Body of pancreas (tissue), 4 donors: ENCODE measurements at regions not wholly inside any gene's neighbourhood (a gene's known extent, or its start where the extent isn't known, plus 50 kb on each side); places are given as distances from the start of the nearest gene placed in this dataset.

Source experiments
- ATAC-seq: fragments of 150-250 bp; one replicate; pipeline ENCODE4 v1.9.1; 2016
- DNase-seq, 4 donors: peaks; one replicate each; pipeline ENCODE4 v3.0.0-alpha.2; 2019
- H3K27ac ChIP-seq, 4 donors: fragments of 200-600 bp; sonication (generic); 1 replicate in 3 of 4; 2 replicates in 1 of 4; pipeline versions ENCODE4 v1.5.1 to v1.6.1; 2016 to 2019; ENCODE audit warnings: mild to moderate bottlenecking in 1 of 4, mixed read lengths in 1 of 4, moderate library complexity in 1 of 4
- H3K27me3 ChIP-seq, 2 donors: fragments of 200-600 bp; sonication (generic); one replicate each; pipeline ENCODE4 v1.6.0; 2016; ENCODE audit warnings: mild to moderate bottlenecking in 1 of 2
- H3K36me3 ChIP-seq, 2 donors: fragments of 200-600 bp; sonication (generic); replicated peaks in 1 of 2; 2 replicates each; pipeline ENCODE4 v1.5.1; 2016; ENCODE audit warnings: low read depth in 2 of 2; ENCODE audit not compliant: insufficient read depth in 1 of 2
- H3K4me1 ChIP-seq: fragments of 200-600 bp; sonication (generic); one replicate; pipeline ENCODE4 v1.6.0; 2016
- H3K4me3 ChIP-seq, 2 donors: fragments of 200-600 bp; sonication (generic); 1 replicate in 1 of 2; 2 replicates in 1 of 2; pipeline ENCODE4 v1.5.1; 2016 to 2019
- H3K9me3 ChIP-seq, 3 donors: fragments of 200-600 bp; sonication (generic); 1 replicate in 2 of 3; 2 replicates in 1 of 3; pipeline ENCODE4 v1.5.1; 2016
- POLR2A ChIP-seq, 3 donors: fragments of 450-650 bp; IDR thresholded peaks; one replicate each; pipeline ENCODE4 v1.6.1; 2016; ENCODE audit warnings: antibody characterized with exemption in 3 of 3, mild to moderate bottlenecking in 2 of 3
- WGBS, 2 donors: methylation state at CpG; one replicate each; pipeline ENCODE4 v1.1.5; 2017; 5-methylcytosine and 5-hydroxymethylcytosine counted together
- intact Hi-C: fragments of 100-400 bp; cut with DNase I; formaldehyde crosslinking; loops from one replicate; pipeline ENCODE4 v1.15.1; 2023
- TF ChIP-seq, protein P1 (sequence below), 7 experiments: fragments of 450-650 bp in 4 of 7; fragments of 200-600 bp in 3 of 7; sonication (generic) in 3 of 7; IDR thresholded peaks; one replicate each; pipeline ENCODE4 v1.5.1; 2016 to 2019; ENCODE audit warnings: antibody characterized with exemption in 7 of 7

DNA sequence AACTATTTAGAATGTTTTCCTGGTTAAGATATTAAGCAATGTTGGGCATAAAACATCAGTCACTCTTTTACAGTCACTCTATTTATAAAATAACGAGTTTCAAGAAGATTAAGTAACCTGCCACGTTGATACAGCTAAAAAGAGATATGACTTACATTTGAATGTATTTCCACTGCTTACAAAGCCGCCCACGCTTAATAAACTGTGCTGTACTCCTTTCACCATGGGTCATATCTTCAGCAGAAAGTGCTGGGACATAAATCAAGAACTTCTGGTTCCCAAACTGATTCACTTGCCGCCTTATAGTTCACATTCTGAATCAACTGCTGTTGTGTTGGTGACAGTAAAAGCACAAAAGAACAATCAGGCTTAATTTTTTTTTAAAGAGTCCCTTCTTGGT is 666.7 kb downstream of the NCAM2 start:
- Histone ChIP-seq H3K27ac (no peak overlapping the region), H3K9me3 (no peaks in the 10 kb centered on the region), H3K4me1 (no peaks in the 10 kb centered on the region), H3K4me3 (no peak overlapping the region), H3K27me3 (no peaks in the 10 kb centered on the region), H3K36me3 (no peaks in the 10 kb centered on the region)
- ATAC-seq (no peak), DNase-seq (no peak)
- intact Hi-C loops, result no loop called here
- 53 to 55% methylated on average over 5 of the region's 5 CpGs for WGBS, 2 donors
- TF ChIP-seq POLR2A (IDR thresholded peaks at IDR 0.05), result no peak
- TF ChIP-seq, protein P1, sequence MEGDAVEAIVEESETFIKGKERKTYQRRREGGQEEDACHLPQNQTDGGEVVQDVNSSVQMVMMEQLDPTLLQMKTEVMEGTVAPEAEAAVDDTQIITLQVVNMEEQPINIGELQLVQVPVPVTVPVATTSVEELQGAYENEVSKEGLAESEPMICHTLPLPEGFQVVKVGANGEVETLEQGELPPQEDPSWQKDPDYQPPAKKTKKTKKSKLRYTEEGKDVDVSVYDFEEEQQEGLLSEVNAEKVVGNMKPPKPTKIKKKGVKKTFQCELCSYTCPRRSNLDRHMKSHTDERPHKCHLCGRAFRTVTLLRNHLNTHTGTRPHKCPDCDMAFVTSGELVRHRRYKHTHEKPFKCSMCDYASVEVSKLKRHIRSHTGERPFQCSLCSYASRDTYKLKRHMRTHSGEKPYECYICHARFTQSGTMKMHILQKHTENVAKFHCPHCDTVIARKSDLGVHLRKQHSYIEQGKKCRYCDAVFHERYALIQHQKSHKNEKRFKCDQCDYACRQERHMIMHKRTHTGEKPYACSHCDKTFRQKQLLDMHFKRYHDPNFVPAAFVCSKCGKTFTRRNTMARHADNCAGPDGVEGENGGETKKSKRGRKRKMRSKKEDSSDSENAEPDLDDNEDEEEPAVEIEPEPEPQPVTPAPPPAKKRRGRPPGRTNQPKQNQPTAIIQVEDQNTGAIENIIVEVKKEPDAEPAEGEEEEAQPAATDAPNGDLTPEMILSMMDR (IDR thresholded peaks at IDR 0.05), result no peak

DNA sequence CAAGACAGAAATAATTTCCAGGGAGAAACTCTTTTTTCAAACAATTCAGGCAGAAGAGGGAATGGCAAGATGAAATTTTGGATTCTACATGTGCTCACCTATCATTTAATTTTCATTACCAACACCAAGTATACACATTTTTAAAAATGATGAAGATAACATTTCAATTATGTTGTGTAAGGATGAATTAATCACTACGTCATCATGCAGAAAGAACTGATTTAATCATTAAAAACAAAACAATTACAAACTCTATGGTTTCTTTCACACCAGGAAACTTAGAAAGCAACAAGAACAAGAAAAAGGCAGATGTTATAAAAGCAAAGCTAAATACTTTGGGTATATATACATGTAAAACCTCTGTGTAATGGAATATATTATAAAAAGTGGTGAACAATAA is 668.5 kb downstream of the NCAM2 start:
- no peak for TF ChIP-seq POLR2A (IDR thresholded peaks at IDR 0.05)
- TF ChIP-seq, protein P1 (IDR thresholded peaks at IDR 0.05), result no peak
- no peaks in the 10 kb centered on the region for H3K36me3 ChIP-seq
- no peaks in the 10 kb centered on the region for H3K27me3 ChIP-seq
- no peaks in the 10 kb centered on the region for H3K4me1 ChIP-seq
- no peak for ATAC-seq
- DNase-seq, result no peak
- WGBS, 2 donors, result 33 to 39% methylated on average over 1 of the region's 1 CpG
- H3K9me3 ChIP-seq, result no peaks in the 10 kb centered on the region
- H3K4me3 ChIP-seq, result no peak overlapping the region
- no peak overlapping the region for H3K27ac ChIP-seq
- intact Hi-C loops, result no loop called here

DNA sequence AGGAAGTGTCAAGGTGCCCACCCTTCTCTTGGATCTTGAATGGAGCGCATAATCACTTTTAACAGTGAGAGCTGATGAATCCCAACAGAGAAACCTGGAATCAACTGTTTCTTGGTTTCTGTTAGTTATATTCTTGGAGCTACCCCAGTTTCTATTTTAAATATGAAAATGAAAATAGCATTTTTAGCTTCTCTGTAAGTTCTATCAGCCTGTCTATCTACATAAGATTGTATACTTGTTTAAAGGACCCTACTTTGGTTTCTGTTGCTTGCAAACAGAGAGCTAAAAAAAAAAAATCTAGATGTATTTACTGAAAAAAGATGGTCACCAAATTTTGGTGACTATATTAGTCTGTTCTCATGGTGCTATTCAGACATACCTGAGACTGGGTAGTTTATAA is 670.0 kb downstream of the NCAM2 start:
- no peak for ATAC-seq
- no peaks in the 10 kb centered on the region for H3K9me3 ChIP-seq
- TF ChIP-seq, protein P1 (IDR thresholded peaks at IDR 0.05), result no peak
- no peak for TF ChIP-seq POLR2A (IDR thresholded peaks at IDR 0.05)
- DNase-seq, result no peak
- H3K27ac ChIP-seq, result no peak overlapping the region
- WGBS, 2 donors, result 74 to 77% methylated on average over 1 of the region's 1 CpG
- H3K36me3 ChIP-seq, result no peaks in the 10 kb centered on the region
- no peak overlapping the region for H3K4me3 ChIP-seq
- no peaks in the 10 kb centered on the region for H3K27me3 ChIP-seq
- intact Hi-C loops, result no loop called here
- no peaks in the 10 kb centered on the region for H3K4me1 ChIP-seq

DNA sequence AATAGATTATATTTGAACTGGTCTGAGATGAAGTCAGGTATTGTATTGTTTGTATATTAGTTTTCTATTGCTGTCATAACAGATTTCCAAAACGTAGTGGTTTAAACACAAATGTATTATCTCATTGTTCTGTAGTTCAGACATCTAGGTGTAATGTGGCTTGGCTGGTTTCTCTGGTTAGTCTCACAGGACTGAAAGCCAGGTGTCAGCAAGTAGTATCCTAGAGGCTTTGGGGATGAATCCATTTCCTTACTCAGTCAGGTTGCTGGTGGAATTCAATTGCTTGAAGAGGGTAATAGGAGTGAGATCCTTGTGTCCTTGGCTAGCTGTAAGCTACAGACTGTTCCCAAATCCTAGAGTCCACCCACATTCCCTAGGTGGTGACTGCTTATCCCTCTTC is 675.8 kb downstream of the NCAM2 start:
- Histone ChIP-seq H3K36me3 (no peaks in the 10 kb centered on the region), H3K9me3 (no peaks in the 10 kb centered on the region), H3K27ac (no peak overlapping the region), H3K4me1 (no peaks in the 10 kb centered on the region), H3K4me3 (no peak overlapping the region), H3K27me3 (no peaks in the 10 kb centered on the region)
- TF ChIP-seq, protein P1 (IDR thresholded peaks at IDR 0.05), result no peak
- TF ChIP-seq POLR2A (IDR thresholded peaks at IDR 0.05), result no peak
- no peak for ATAC-seq
- WGBS, 2 donors, result 19 to 29% methylated on average over 1 of the region's 1 CpG
- DNase-seq, result no peak
- intact Hi-C loops, result no loop called here

DNA sequence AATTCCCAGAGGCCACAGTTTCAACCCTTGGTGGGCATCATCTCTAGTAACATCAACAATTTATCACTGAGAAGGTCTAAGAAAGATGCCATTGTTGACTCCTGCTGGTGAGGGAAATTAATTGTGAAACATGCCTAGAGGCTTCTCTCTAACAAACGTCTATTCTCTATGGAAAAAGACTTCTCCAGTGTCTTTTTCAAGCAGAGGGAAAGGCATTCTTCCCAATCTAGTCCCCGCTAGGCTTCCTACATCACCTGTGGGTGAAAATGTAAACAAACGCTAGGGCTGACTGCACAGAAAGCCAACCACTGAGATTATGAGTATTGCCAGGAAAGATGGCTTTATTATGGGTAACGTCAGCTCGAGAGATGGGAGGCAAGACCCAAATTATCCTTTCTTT is 677.4 kb downstream of the NCAM2 start:
- no peaks in the 10 kb centered on the region for H3K9me3 ChIP-seq
- H3K4me3 ChIP-seq, result no peak overlapping the region
- H3K27ac ChIP-seq, result no peak overlapping the region
- DNase-seq, result no peak
- H3K36me3 ChIP-seq, result no peaks in the 10 kb centered on the region
- WGBS, 2 donors, result 39 to 50% methylated on average over 5 of the region's 5 CpGs
- TF ChIP-seq, protein P1 (IDR thresholded peaks at IDR 0.05), result no peak
- H3K27me3 ChIP-seq, result no peaks in the 10 kb centered on the region
- ATAC-seq, result no peak
- intact Hi-C loops, result no loop called here
- H3K4me1 ChIP-seq, result no peaks in the 10 kb centered on the region
